ENCODE measurements at regions not wholly inside any gene's neighbourhood (a gene's known extent, or its start where the extent isn't known, plus 50 kb on each side); places are given as distances from the start of the nearest gene placed in this dataset.

DNA sequence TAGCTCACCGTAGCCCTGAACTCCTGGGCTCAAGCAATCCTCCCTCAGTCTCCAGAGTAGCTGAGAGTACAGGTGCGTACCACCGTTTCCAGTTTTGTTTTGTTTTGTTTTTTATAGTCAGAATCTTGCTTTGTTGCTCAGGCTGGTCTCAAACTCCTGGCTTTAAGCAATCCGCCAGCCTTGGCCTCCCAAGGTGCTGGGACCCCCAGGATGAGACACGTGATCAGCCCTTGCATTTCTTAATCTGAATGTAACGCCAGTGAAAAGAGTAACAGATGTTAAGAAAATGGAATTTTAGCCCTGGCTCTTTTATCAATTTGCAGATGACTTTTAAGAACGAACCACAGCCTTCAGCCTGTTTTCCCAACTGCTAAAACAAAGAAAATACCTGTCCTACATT lies 451.3 kb downstream of the SHQ1 start:
- no peak for DNase-seq (ENCODE audit: low read depth)

DNA sequence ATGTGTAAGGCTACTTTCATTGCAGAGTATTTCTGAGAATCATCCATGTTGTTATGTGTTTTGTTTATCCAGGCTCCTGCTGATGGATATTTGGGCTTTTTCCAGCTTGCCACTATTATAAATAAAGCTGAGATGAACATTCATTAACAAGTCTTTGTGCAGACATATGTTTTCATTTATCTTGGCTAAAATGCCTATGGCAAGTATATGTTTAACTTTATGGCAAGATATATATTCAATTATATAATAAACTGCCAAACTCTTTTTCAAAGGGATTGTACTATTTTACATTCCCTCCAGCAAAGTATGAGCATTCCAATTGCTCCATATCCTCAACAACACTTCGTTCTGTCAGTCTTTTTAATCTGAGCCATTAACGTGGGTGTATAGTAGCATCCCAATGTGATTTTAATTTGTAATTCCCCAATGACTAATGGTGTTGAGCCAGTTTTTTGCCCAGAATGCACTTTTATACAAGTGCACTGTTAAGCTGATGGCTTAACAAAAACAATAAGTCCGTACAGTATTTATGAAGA lies 452.4 kb downstream of the SHQ1 start:
- no peak for DNase-seq (ENCODE audit: low read depth)

DNA sequence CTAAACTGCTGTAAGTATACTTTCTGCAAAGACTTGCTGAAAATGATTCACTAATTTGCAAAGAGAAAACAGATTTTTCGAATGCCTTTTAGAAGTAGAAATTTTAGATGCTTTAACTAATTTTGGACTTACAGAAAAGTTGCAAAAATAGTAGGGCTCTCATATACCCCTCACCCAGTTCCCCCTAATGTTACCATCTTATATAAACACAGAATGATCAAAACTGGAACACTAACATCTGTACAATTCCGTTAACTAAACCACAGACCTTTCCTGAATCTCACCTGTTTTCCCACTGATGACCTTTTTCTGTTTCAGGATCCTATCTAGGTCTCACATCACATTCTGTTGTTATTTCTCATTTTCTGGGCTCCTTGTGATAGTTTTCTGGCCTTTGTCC lies 454.8 kb downstream of the SHQ1 start:
- DNase-seq (ENCODE audit: low read depth), result no peak

DNA sequence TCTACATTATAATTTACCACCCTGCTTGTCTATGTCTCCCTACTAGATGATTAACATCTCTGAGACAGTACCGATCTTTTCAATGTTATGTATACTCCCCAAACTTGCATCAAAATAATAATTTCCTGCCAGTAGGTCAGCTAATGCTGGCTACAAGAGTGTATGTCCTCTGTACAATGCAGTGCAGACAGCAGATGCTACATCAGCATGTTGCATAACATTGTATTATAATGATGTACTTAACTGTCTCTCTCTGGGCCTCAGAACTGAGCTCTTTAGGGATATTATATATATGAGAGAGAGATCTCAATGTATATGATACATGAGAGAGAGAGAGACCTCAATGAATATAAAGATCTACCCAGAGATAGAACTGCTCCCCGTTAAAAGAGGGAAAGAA lies 456.6 kb downstream of the SHQ1 start:
- no peak for DNase-seq (ENCODE audit: low read depth)

DNA sequence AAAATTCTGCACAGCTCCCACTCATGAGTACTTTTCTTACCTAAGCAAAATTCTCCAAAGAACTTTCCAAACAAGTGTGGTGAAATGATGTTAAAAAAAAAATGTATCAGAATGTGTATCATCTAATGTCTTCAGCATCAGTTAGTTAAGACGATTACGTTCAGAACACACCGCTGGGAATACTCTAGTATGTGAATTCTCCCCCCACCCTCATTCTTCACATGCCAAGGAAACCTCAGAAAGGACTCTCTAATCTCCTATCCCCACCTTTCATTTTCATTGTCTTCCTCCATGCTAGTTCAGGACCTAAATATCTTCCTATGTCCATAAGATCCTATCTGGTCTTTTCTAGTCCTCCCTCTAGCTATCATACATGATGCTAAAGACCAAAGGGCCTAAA lies 457.4 kb downstream of the SHQ1 start:
- DNase-seq (ENCODE audit: low read depth), result no peak

DNA sequence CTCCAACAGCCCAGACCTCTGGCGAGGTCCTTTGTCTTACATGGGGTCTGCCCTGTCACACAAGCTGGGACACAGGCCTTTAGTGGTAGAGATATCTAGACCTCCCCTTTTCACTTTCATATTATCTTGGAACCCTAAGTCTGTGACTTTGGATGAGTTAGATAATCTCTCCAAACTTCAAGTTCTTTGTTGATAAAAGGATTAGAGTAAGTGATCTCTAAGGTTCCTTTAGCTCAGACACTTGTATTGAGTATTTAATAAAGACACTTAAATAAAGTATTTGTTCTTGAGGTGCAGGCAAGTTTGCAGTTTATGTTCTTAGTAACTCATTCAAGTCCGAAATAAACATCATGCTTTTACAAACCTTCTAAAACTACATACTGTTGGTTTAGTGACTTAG lies 459.6 kb downstream of the SHQ1 start:
- no peak for DNase-seq (ENCODE audit: low read depth)

DNA sequence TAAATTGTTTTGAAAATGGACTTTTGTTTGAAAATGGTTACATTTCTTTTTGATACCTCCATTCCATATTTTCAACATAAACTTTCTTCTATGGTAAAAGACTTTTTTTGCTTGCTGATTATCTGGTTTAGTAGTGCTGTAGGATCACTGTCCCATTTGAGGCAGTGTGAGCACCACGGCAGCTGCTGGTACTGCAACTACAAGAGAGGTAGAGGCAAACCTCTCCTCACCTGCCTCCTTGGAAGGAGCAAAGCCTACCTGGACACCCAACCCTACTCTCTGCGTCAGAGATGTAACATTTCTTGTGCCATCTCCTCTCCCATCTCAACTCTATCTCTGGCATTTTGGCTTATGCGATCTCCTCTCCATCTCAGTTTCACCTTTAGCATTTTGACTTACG lies 460.1 kb downstream of the SHQ1 start:
- DNase-seq (ENCODE audit: low read depth), result no peak

DNA sequence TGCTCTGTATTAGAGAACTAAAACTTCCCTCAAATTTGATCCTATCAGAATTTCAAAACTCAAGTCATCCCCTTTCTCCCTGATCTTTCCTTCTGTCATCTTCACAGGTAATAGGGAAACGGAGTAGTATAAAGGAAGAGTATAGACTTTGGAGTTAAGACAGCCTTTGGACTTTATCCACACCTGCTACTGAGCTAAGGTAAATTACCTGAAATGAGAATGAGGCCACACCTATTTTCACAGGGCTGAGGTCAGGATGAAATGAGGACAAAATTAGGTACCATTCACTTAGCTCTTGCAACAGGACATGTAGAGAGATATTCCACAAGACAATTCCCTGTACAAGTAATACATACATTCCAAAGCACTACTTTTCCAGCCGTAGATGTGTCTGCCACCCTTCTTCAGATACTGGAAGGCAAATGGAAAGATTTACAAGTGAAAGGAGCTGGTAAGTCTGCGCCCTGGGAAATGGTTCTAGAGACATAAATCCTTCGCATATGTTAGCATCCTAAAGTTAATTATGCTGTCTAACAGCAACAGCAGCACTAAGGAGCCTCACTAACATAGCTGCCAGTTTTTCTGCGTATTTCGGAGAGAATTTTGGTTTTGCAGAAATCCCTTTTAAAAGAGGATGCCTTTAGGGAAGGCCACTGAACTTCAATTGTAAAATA lies 461.8 kb downstream of the SHQ1 start:
- DNase-seq (ENCODE audit: low read depth), result no peak

DNA sequence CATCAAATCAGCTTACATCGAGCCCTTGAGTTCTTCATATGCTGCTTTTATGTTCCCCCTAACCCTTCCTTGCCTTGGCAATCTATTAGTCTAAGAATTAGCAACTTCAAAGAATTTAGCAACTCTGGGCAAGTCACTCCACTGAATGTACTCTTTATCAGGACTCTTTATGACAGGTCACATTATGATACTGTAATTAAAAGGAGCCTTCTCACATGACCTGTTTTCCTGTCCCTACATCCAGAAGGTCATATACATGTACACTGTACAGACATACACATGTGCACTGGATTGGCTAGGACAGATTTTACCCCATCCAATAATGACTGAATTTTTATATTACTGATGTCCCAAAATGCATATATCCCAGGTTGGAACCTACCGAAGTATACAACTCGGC lies 463.1 kb downstream of the SHQ1 start:
- DNase-seq (ENCODE audit: low read depth), result no peak

DNA sequence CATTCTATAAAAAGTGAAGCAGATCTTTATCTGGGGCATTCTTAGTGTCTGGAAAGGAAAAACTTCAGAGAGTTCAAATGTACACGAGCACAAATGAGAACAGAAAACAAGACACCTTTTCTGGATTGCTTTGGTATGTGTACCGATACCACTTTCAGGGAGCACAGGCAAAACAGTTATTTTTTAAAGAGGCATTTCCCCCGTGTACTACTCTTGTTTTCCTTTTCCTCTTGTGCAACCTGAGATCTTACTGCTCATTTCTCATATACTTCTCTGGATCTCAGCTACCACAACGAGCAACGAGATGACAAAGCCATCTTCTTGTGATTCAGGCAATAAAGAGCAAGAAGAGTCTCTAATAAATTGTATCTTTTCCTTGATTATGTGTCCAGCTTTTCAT lies 463.6 kb downstream of the SHQ1 start:
- no peak for DNase-seq (ENCODE audit: low read depth)

DNA sequence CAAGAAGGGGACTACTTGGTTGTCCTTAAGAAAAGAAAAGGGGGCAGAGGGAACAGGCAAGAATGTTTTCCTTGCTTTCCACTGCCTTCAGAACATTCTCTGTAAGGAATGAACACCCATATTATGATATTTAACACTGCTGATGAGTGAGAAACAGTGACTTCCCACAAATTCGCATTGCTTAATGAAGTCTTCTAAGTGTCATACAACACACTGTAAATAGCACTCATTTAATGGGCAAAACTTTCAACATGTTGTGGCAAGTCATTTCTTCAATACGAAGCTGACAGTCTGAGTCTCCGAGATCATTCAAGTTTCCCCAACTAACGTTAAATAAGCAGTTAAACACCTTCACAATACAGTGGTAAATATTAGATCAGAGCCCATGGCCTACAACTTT lies 464.4 kb downstream of the SHQ1 start:
- DNase-seq (ENCODE audit: low read depth), result no peak

DNA sequence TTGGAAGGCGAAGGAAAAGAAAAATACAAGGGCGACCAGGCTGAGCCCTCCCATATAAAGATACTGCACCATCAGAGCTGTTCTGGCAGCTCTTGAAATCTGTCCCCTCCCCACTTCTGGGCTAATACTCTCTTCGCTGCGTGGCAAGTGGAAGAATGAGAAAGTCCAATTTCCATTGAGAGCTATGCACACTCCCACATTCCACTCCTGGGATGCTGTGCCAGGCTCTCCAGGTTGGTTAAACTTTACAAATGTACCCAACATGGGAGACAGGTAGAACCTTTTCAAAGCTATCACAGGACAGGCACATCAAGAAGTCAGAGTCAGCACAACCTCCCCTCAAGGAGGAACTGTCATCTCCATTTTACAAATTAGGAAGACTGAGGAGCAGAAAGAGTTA lies 465.0 kb downstream of the SHQ1 start:
- DNase-seq (ENCODE audit: low read depth), result no peak

DNA sequence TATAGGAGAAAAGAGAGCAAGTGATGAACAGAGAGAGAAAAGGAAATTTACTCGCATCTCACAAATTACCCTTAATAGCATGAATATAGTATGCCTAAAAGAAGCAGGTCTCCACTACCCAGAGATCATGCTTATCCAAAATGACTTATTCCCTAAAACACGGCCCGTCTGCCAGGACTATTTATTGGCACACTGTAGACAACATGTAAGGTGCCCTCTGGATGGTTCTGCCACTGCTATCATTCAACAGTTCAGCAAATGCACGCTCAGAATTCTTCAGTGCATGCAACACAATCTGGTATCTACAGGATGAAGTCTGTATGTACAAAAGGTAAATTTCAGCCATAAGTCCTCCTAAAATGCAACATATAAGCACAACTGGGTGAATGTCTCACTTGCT lies 465.8 kb downstream of the SHQ1 start:
- DNase-seq (ENCODE audit: low read depth), result no peak

DNA sequence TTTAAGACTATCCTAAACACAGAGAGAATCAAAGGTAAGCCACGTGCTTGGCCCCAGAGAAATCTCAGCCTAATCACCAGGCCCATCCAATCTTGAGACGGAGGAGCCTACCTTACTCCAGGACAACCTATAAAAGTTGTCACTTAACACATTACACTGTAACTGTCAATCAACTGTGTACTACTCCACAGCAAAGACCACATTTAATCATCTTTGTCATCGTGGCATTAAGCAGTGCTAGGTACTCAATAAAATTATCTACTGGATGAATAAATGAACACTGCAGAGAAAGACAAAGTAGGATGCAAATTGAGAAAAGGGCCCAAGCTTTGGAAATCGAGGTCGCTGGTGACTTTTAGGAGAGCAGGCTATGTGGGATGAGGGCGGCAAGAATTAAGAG lies 466.7 kb downstream of the SHQ1 start:
- no peak for DNase-seq (ENCODE audit: low read depth)

DNA sequence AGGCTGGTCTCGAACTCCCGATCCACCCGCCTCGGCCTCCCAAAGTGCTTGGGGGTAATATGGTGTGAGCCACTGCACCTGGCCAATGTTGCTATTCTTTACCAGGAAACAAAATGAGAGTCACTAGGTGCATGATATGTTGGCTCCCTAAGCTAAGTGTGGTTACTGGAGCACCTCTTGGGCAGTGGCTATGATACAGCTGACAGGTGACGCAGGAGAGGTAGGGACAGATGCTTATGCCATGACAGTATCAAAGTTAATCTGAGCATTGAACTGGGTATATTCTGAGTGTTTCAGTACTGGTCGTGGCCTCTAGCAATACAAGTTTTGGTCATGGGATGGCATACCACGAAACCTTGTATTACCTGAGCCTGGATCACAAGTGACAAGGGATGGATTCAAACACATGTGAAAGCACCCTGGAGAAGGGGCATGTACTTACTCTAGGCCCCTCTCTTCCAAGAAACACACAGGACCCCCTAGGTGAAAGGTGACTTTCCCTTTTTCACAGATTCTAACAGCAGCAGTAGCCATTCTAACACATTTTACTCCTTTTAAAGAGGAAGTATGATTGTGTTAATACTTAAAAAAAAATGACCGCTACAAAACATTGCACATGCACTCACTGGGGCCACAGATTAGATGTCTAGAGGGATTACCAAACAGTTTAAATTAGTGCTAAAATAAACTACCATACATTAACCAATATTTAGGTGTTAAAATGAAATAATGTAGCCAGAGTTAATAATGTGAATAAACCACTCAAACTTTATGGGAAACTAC lies 467.3 kb downstream of the SHQ1 start:
- no peak for DNase-seq (ENCODE audit: low read depth)

DNA sequence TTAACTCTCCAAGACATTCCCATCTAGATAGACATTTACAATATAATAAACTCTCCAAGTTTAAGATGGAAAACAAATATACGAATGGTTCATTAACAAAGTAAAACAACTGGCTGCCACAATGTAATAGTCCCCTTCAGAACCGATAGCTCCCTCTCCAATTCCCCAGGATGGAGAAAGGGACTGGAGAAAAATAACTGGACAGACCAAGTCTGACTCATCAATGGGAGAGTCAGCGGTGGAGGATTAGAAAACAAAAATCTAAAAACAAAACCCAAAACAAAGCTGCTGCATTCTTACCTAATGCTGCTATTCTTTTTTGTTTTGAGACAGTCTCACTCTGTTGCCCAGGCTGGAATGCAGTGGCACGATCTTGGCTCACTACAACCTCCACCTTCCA lies 468.1 kb downstream of the SHQ1 start:
- DNase-seq (ENCODE audit: low read depth), result no peak

DNA sequence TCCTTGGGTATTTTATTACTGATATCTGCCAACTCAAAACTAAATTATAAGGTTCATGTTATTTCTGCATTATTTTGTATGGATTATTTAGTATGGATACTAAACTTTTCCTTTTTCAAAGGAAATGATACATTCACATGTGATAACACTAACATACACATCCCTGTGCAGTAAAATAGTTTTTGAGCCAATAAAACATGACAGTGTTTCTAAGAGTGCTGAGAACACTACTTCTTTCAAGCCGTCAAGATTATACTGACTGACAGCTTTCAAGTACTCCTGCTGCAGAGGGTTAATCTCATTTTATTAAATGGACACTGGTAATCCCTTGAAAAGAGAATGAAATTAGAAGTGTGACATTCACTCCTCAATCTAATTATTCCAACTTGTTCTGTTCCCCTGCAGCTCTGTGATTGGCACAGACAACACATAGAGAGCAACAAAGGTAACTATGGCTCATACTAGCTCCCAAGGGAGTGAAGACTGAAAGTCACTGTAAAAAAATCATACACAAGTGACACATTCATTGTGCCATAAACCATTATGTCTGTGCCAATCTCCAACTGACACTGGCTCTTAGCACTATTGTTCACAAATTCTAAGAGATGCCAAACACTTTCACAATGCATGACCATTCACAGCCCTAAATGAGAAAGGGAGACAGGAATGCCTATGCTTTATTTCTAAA lies 468.6 kb downstream of the SHQ1 start:
- no peak for DNase-seq (ENCODE audit: low read depth)

DNA sequence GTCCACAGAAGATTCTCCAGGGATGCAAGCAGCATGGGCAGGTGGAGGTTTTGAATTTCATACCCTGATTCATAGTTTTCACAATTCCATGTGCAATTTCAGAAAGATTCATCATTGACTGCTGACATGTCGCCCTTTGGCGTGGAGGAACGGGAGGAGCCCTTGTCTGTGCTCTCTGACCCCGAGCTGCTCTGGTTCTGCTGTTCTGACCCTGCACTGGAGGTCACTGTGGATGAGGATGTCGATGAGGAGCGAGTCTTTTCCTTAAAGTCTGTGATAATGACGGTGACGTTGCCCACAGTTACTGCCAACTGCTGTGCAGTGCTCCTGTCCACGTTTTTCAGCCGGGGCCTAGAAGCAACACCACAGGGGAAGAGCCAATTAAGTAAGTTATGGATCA lies 470.0 kb downstream of the SHQ1 start:
- DNase-seq (ENCODE audit: low read depth), result no peak

DNA sequence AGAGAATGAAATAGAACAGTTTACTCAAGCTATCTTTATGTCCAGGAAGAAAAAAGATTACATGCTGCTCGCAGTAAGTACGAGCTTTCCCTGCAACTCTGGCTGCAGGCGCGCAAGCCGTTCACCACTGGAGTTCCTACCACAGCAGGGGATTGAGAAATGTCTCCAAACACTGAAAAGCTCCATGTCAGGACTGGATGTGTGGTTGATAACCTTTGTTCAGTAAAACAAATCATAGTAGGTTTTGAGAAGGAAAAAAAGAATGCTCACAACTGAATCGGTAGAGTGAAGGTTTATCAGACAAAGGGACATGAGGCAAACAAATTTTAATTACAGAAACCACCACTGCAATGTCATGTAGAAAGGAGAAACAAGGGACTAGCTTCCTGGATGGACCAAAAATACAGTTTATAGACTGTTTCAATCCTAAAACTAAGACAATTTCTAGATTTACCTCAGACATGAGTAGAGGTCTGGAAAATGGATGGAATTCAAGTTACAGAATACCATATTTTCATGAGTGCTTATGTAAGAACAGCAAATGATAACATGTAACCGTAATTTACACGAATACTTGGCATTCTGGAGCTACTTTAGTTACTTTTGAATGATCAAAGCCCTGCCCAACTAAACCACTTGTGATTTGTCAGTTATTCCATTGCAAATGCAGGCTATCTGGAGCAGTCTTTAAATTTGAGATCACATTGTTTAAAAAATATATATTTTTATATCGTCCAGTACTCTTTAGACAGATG lies 471.1 kb downstream of the SHQ1 start:
- DNase-seq (ENCODE audit: low read depth), result no peak

DNA sequence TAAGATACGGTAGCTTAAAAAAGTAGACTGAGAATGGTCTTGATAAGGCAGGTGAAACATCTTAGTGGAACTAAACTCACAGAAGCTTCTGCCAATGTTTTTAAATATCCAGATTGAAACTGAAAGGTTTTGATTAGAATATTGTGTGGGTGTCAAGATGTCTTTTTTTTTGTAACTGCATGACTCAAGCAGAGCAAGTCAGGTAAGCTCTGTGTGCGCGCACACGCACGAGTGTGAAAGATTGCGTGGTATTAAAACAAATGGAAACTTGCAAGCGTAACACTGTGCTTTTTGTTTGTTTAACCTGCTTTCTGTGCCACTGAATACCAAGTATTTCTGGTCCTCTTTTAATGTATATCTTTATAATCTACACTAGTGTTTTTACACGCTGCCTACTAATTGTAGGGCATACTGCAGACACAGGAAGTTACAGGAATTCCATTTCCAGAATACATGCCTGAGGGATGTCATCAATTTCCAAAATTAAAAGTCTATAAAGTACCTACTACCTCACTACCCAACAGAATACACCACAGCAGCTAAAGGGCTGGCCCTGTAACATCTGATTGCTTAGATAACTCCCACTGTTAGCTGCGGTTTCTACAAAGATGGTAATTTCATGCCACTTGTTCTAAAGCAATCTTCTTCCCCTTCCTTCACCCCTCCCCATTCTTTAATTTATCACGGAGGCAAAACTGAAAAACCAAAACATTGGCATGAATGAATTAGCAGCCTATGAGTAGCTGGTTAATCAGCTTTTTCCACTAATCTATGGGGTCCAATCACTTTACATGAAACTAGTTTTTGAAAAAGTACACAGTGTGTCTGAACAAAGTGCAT lies 472.8 kb downstream of the SHQ1 start:
- DNase-seq (ENCODE audit: low read depth), result no peak

DNA sequence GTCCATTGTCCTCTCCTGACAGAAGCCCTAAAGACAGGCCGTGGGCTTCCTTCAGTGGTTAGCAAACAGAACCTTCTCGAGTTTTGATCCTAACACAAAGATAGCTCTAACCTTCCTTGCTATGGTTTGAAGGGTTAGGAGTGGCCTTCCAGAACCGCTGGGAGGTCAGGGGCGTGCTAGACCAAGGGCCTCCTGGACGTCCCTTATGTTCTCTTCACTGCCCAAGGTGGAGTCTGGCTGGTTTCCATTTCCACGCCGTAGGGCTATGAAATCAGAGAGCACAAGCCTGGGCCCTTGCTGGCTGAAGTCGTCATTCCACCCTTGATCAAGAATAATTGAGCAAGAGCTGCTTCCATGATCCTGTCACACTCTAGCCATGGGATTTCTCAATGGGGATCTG lies 475.1 kb downstream of the SHQ1 start:
- DNase-seq (ENCODE audit: low read depth), result no peak

DNA sequence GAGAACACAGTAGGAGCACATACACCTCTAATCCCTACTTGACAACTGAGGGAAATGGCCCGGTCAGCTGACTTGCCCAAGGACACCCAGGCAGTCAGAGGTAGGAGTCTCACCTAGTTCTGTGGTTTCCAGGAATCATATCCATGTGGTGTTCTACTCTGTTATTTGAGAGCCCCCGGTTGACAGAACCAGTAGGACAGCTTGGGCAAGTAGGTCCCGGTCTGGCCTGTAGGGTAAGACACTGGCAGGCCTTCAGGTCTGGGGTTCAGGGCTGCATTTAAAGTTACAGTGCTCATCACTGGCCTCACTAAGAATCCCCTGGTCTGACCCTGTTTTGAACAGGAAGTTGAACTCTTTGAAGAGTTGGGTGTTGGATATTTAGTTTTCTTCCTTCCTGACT lies 476.1 kb downstream of the SHQ1 start:
- DNase-seq (ENCODE audit: low read depth), result no peak
